Adrenal gland (tissue), 9 donors: ENCODE measurements at regions not wholly inside any gene's neighbourhood (a gene's known extent, or its start where the extent isn't known, plus 50 kb on each side); places are given as distances from the start of the nearest gene placed in this dataset.
A peak's percentile ranks its signal among the peaks of the same experiment; 100 is the strongest.

Experiments used
- DNase-seq, 7 donors: peaks; one replicate each; pipeline ENCODE4 v3.0.0-alpha.2; 2019 to 2020
- H3K27ac ChIP-seq, 5 donors: fragments of 200-600 bp; sonication (generic) in 4 of 5; 1 replicate in 3 of 5; 2 replicates in 2 of 5; pipeline versions ENCODE4 v1.5.1 to v1.8.0; 2016 to 2020; ENCODE audit warnings: mild to moderate bottlenecking in 1 of 5
- H3K27me3 ChIP-seq: fragments of 200-600 bp; 2 replicates; pipeline ENCODE4 v1.8.0; 2021
- H3K36me3 ChIP-seq, 2 donors: fragments of 200-600 bp; replicated peaks in 1 of 2; 1 replicate in 1 of 2; 2 replicates in 1 of 2; pipeline versions ENCODE4 v1.5.1 to v1.8.0; 2018 to 2022
- H3K4me1 ChIP-seq, 2 donors: fragments of 200-600 bp; replicated peaks in 1 of 2; 1 replicate in 1 of 2; 2 replicates in 1 of 2; pipeline versions ENCODE4 v1.5.1 to v1.8.0; 2018 to 2021
- H3K4me3 ChIP-seq, 4 donors: fragments of 200-600 bp; sonication (generic) in 3 of 4; one replicate each; pipeline ENCODE4 v1.5.1; 2016 to 2018
- H3K9me3 ChIP-seq, 3 donors: fragments of 200-600 bp; sonication (generic) in 1 of 3; replicated peaks in 1 of 3; 1 replicate in 2 of 3; 2 replicates in 1 of 3; pipeline versions ENCODE4 v1.5.1 to v1.8.0; 2016 to 2021
- CTCF ChIP-seq, 6 experiments: fragments of 450-650 bp in 4 of 6; fragments of 200-600 bp in 2 of 6; sonication (generic) in 1 of 6; IDR thresholded peaks; 1 replicate in 5 of 6; 2 replicates in 1 of 6; pipeline versions ENCODE4 v1.5.1 to v1.8.0; 2016 to 2021; ENCODE audit warnings: antibody characterized with exemption in 6 of 6, mild to moderate bottlenecking in 2 of 6, moderate library complexity in 1 of 6
- POLR2A ChIP-seq, 2 donors: fragments of 450-650 bp; IDR thresholded peaks; one replicate each; pipeline ENCODE4 v1.6.1; 2017; ENCODE audit warnings: antibody characterized with exemption in 2 of 2, mild to moderate bottlenecking in 2 of 2, moderate library complexity in 1 of 2
- WGBS, 4 donors: extraction: QIAGEN DNeasy Blood & Tissue Kit in 2 of 4; methylation state at CpG; one replicate each; pipeline versions ENCODE4 v1.1.5 to v1.1.7; 2013 to 2017; 5-methylcytosine and 5-hydroxymethylcytosine counted together
- intact Hi-C, 2 donors: fragments of 100-400 bp; cut with DNase I; formaldehyde crosslinking; loops; one replicate each; pipeline versions ENCODE4 v1.14.1 to v1.15.0; 2022 to 2023
- donor health status: healthy with polysubstance abuse.
- donor health status: Bipolar disorder and iron deficiency.
- donor health status: DM: yes; HTN: yes; CAD: no.
- donor health status: DM: no; HTN: no; CAD: no.
- donor health status: DM: no; HTN: no; CAD: no.

GRCh38 chr5:54646356-54647101, 129.0 kb downstream of the SNX18 start:
- Histone ChIP-seq H3K4me3 (no peak overlapping the region), H3K9me3 (no peaks in the 10 kb centered on the region), H3K27me3 (no peaks in the 10 kb centered on the region), H3K27ac (peak overlapping the region in 4 of 5 donors; percentile 33 to 88 (median 68)), H3K4me1 (peaks cover 0 to 24% of the 10 kb centered on the region in 2 donors), H3K36me3 (no peaks in the 10 kb centered on the region)
- DNase-seq: peak in 6 of 7 donors; percentile 41 to 83 (median 66)
- intact Hi-C loops: no loop called here
- TF ChIP-seq CTCF (IDR thresholded peaks at IDR 0.05): peak in 2 of 6 experiments; percentile 23 to 30
- TF ChIP-seq POLR2A (IDR thresholded peaks at IDR 0.05): no peak
- WGBS, 4 donors: 32 to 57% (median 45%) methylated on average over 14 of the region's 14 CpGs

GRCh38 chr5:54645882-54646355, 128.4 kb downstream of the SNX18 start:
- H3K4me1 ChIP-seq: peaks cover 0 to 23% of the 10 kb centered on the region in 2 donors
- intact Hi-C loops: no loop called here

GRCh38 chr5:54644226-54644625, 126.7 kb downstream of the SNX18 start:
- no peak for TF ChIP-seq POLR2A (IDR thresholded peaks at IDR 0.05)
- no peak for TF ChIP-seq CTCF (IDR thresholded peaks at IDR 0.05)
- no peak overlapping the region for H3K4me3 ChIP-seq
- intact Hi-C loops: no loop called here
- DNase-seq: no peak
- no peaks in the 10 kb centered on the region for H3K27me3 ChIP-seq
- peaks cover 0 to 23% of the 10 kb centered on the region in 2 donors for H3K4me1 ChIP-seq
- WGBS, 4 donors: 71 to 80% (median 78%) methylated on average over 4 of the region's 4 CpGs
- H3K27ac ChIP-seq: no peak overlapping the region
- no peaks in the 10 kb centered on the region for H3K36me3 ChIP-seq
- no peaks in the 10 kb centered on the region for H3K9me3 ChIP-seq

More at GRCh38 chr5:54645882-54646355, 128.4 kb downstream of the SNX18 start:
- Histone ChIP-seq H3K27ac (peak overlapping the region in 3 of 5 donors; percentile 56 to 88 (median 79)), H3K27me3 (no peaks in the 10 kb centered on the region), H3K4me3 (no peak overlapping the region), H3K36me3 (no peaks in the 10 kb centered on the region), H3K9me3 (no peaks in the 10 kb centered on the region)
- no peak for DNase-seq
- no peak for TF ChIP-seq CTCF (IDR thresholded peaks at IDR 0.05)
- no peak for TF ChIP-seq POLR2A (IDR thresholded peaks at IDR 0.05)
- WGBS, 4 donors: 58 to 68% (median 59%) methylated on average over 2 of the region's 2 CpGs

- H3K27ac ChIP-seq: no peak overlapping the region
- H3K4me3 ChIP-seq: no peak overlapping the region
- peak in 3 of 7 donors; percentile 18 to 54 (median 19) for DNase-seq
- no peak for TF ChIP-seq CTCF (IDR thresholded peaks at IDR 0.05)
- TF ChIP-seq POLR2A (IDR thresholded peaks at IDR 0.05): no peak
- no peaks in the 10 kb centered on the region for H3K27me3 ChIP-seq
- intact Hi-C loops: no loop called here
- H3K36me3 ChIP-seq: no peaks in the 10 kb centered on the region
- 39 to 47% (median 44%) methylated on average over 4 of the region's 4 CpGs for WGBS, 4 donors
- no peaks in the 10 kb centered on the region for H3K9me3 ChIP-seq
- H3K4me1 ChIP-seq: peaks cover 0 to 23% of the 10 kb centered on the region in 2 donors
Observed at GRCh38 chr5:54643685-54644106, 126.1 kb downstream of the SNX18 start.
